ENCODE measurements at regions not wholly inside any gene's neighbourhood (a gene's known extent, or its start where the extent isn't known, plus 50 kb on each side); places are given as distances from the start of the nearest gene placed in this dataset.

DNA sequence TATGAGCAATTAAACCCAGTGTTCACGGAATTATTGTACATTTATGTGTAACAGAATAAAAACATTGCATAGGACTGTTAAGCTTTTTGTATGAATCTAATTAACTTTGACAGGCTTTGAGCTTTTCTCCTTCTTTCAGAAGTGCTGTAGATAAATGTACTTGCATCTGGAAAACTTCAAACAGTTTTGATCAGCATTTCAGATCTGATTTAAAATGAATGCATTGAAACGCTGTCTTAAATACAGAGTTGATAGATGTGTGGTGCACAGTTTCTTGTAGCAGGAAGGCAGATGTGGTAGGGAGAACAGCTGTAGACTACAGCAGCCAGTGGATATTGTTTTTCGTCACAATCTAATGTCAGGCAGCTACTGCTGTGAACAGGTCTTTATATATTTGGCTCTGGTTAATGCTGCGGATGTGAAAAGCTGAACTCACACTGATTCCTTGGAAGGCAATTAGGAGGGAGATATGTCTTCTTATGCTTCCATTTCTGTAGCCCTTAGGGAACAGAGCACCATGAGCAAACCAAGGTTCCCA, 193.8 kb upstream of the GOLIM4 start:
- DNase-seq (ENCODE audit: low spot score), result no peak

DNA sequence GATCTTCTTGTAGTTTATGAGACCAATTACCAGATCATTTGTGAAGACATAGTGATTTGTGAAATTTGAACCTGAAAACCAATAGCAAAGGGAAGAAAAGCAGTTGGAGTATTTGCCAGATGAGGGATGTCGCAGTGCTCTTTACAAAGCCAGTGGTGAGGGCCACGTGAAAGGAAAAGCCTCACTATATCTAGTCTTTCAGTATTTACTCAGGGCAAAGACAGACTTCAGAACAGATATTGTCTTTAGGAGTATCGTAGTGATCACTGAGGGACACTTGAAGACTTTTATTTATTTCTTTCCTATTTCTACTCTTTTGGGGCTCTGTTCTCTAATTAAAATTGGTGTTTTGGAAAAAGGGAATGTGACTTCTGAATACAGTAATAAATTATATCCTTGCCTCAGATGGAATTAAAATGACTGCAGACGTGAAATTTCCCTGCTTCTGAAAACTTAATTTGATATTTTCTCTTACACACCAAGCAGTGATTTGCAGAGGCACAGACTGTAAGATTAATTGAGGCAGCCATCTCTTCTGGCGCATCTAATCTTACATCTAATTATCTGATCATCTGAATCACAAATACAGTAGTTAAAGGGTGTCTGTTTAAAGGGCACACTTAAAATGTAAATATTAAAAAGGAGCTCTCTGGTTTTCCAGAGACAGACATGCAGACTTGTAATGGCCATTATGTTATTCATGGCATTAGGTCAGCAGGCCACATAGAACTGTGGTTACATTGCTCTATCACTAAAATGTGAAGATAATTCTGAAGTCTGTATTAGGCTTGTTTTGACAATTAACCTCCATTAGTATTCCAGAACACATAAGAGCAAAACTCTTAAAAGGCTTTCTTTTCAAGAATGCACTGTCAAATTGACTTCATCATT, 193.0 kb upstream of the GOLIM4 start:
- no peak for DNase-seq (ENCODE audit: low spot score)

GRCh38 chr3:168285506-168285905, 189.8 kb upstream of the GOLIM4 start:
- DNase-seq (ENCODE audit: low spot score), result no peak

DNA sequence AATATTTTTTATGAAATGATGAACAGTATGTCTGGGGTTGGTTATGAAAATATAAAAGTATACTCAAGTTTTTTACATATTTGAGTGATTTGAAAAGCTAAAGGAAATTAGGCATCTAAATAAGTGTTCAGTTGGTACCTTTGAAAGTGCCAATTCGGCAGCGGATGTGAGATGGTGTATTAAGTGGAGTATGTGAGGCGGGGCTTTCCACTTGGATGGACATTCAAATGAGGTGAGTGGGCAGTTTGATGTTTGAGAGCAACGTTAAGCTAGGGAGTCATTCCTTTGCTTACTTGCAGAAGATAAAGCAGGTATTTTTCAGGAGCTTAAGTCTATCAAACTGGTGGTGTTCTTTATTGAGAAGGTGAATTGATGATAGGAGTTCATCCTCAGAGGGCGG, 189.0 kb upstream of the GOLIM4 start:
- no peak for DNase-seq (ENCODE audit: low spot score)

- no peak for DNase-seq (ENCODE audit: low spot score)
These were observed 179.9 kb upstream of the GOLIM4 start for GRCh38 chr3:168275662-168276061.

DNA sequence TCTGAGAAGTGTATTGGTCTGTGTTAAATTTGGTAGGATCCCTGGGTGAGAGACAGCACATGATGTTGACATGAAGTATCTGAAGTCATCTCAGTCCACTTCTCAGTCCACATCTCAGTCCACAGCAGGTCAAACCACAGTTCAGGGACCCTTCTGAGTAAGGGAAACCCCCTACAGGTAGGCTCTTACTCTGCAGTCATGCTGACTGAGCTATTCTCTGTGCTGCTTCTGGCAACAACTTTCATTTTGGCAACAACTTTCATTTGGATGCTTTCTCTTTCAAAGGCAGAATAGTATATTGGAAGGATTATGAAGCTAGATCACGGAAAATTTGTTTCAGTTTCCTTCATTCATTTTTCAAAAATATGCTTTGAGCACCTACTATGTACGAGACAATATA, 178.2 kb upstream of the GOLIM4 start:
- no peak for DNase-seq (ENCODE audit: low spot score)

- no peak for DNase-seq (ENCODE audit: low spot score)
These were observed 177.3 kb upstream of the GOLIM4 start for GRCh38 chr3:168273036-168273435.

- DNase-seq (ENCODE audit: low spot score), result no peak
These were observed 176.7 kb upstream of the GOLIM4 start for GRCh38 chr3:168272343-168272985.

GRCh38 chr3:168271932-168272331, 176.2 kb upstream of the GOLIM4 start:
- DNase-seq (ENCODE audit: low spot score), result no peak

GRCh38 chr3:168269001-168269400, 173.3 kb upstream of the GOLIM4 start:
- no peak for DNase-seq (ENCODE audit: low spot score)

DNA sequence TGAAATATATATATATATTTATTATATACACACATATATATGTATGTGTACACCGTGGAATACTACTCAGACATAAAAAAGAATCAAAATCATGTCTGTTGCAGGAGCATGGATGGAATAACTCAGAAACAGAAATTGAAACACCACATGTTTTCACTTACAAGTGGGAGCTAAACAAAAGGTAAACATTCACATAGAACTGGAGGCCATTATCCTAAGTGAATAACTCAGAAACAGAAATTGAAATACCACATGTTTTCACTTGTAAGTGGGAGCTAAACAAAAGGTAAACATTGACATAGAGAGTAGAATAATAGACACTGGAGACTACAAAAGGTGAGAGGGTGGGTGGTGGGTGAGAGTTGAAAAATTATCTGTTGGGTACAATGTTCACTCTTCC, 171.5 kb upstream of the GOLIM4 start:
- no peak for DNase-seq (ENCODE audit: low spot score)

GRCh38 chr3:168266335-168266734, 170.6 kb upstream of the GOLIM4 start:
- DNase-seq (ENCODE audit: low spot score), result no peak

GRCh38 chr3:168262887-168263286, 167.2 kb upstream of the GOLIM4 start:
- no peak for DNase-seq (ENCODE audit: low spot score)

DNA sequence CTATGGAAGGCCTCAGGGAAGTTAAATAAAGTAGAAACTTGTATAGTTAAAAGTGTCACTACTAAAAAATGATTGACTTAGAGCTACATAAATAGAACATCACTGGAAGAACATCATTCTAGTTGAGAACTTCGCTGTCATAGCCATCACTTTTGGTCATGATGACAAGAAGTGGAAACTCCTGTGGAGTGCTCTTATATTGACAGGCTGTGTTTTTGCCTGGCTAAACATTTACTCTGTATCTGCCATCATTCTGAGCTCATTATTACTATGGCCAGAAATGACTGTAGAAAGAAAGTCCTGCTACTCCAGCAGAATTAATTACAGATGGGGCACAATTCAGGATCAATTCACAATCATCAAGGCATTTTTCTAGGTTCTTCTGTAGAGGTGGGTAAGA, 165.1 kb upstream of the GOLIM4 start:
- DNase-seq (ENCODE audit: low spot score), result no peak

DNA sequence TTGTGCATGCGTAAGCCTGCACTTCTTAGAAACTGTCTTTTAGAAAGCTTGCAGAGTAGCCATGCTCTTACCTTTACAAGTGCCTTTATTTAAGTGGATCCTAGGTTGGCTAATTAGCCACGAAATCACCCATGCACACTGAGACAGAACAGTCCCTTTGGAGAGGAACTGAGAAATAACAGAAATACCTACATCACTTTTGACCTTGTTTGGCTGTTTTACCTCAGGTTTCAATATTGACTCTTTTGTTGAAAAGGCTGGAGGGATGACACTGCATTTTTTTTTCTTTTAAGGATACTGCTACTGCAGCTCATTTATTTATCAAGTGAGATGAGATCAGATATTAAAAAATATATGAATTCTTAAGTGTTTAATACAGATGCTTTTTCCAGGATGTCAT, 155.6 kb upstream of the GOLIM4 start:
- no peak for DNase-seq (ENCODE audit: low spot score)

DNA sequence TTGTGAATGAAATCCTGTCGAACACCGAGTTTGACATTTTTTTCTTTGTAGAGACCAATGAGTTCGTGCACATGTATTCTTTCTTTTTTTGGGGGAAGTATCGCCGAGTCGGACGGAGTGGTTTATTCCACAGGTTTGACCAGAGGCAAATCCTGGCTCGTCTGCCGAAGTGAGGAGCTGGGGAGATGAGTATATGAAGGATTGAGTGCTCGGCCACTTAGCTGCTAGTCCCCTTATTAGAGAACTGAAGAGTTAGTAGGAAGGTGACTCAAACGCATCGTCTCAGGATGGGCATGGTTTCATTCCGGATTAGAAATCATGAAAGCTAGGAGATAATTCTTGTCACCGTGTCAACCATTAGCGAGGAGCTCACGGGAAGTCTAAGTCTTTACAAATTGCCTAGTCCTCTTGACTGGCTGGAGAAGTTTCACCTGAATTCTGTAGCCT, 154.7 kb upstream of the GOLIM4 start:
- DNase-seq (ENCODE audit: low spot score), result no peak

DNA sequence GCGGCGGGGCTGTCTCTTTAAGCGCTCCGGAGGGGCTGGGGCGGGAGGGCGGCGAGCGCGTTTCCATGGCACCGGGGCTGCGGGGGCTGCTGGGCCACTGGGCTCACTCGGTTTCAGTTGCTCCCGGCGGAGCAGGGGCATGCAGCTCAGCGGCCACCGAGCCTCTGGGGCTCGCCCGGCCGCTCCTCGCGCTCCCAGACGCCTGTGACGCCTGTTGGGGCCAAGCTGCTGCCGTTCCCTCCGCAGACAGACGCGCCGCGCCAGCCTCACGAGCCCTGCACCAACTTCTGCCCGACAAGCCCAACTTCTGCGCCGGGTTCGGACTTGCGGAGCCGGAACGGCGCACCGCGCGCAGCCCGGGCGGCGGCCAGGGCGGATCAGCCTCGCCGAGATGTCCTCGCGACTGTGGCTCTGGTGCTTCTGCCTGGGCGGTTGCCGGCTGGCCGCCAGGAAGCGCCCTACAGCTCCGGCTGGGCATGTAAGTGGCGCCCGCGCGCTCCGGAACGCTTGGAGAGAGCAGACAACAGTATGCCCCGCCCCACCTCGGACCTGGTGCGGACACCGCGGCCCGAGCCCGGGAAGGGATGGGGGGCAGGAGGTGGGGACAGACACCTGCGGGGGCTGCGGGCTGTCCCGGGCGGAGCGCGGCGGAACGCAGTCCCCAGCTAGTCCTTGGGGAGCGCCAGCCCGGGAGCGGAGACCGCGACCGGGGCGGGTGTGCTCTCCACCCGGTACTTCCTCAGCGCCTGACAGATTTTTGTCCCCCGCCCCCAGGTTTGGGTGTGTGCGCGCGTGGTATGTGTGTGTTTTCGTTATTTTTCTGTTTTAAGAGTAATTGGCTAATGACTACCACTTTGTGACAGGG, 154.1 kb upstream of the GOLIM4 start:
- DNase-seq (ENCODE audit: low spot score), result no peak

DNA sequence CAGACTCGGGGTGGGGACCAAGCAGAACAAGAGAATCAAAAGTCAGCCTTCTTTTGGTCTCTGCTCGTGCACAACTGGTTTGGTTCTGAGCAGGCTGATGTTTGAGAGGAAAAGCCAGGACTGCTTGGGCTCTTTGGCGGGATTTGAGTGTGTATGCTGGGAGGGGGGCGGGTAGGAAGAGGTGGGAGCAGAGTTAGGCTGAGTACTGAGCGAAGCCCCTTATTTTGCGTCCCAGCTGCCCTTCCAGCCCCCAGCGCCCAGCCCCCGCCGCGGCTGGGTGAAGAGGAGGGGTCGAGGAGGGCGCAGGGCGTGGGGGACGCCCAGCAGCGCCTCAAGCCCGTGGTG, 153.5 kb upstream of the GOLIM4 start:
- DNase-seq (ENCODE audit: low spot score), result no peak

DNA sequence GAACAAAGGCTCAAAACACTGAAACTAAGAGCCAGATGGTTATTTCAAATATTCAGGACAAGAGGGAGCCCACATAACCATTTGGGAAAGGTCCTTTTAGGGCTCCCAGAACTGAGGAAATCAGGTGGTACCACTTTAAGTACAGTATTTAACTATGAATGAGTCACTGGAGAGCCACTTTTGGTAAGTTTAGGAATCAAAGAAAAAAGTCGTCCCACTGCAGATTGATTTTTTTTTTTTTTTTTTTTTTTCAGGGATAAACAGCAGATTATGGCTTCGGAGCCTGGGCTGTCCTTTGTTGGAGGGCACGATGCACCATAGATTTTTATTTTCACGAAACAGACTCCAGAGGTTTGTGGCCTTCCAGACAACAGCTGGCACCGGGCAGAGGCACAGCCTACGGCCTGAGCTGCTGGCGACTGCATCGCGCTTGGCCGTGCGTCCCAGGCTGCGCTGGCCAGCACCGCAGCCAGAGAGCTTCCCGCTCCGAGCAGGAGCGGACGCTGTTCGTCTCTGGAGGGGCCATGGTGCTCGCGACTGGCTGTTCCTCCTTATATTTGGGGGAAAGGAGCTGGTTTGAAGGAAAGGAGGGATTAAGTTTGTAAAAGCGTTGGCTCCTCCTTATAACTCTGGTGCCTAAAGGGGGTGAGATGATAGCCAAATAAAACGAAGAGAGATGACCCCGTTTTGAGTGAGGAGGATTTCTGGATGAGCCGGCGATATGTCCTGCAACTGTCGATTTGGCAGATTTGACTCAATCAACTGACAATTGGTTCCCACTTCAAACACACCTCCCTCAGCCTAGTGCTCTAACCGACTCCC, 152.9 kb upstream of the GOLIM4 start:
- DNase-seq (ENCODE audit: low spot score), result no peak

- DNase-seq (ENCODE audit: low spot score), result no peak
These were observed 145.4 kb upstream of the GOLIM4 start for GRCh38 chr3:168241156-168241555.

- DNase-seq (ENCODE audit: low spot score), result no peak
These were observed 143.6 kb upstream of the GOLIM4 start for GRCh38 chr3:168239287-168239686.

GRCh38 chr3:168233001-168233400, 137.3 kb upstream of the GOLIM4 start:
- no peak for DNase-seq (ENCODE audit: low spot score)
